HFF-Myc (cell line): ENCODE measurements at regions not wholly inside any gene's neighbourhood (a gene's known extent, or its start where the extent isn't known, plus 50 kb on each side); places are given as distances from the start of the nearest gene placed in this dataset.

Experiments
- DNase-seq: peaks from one replicate; pipeline ENCODE4 v3.0.0-alpha.2; 2011; ENCODE audit warnings: low read depth; ENCODE audit errors: extremely low read depth
- H3K4me3 ChIP-seq: replicated peaks from 2 replicates; pipeline ENCODE4 v1.5.1; 2011; ENCODE audit warnings: low read depth, mild to moderate bottlenecking, control low read depth, low read length
- CTCF ChIP-seq: IDR thresholded peaks from 2 replicates; pipeline ENCODE4 v1.5.1; 2012; ENCODE audit warnings: mild to moderate bottlenecking, low read depth, low read length, control low read depth; ENCODE audit errors: missing control alignments

- no peak for TF ChIP-seq CTCF
These were observed 321.3 kb upstream of the GOLIM4 start for GRCh38 chr3:168417016-168417415.

GRCh38 chr3:168416446-168416845 is 320.7 kb upstream of the GOLIM4 start:
- TF ChIP-seq CTCF, result no peak
- DNase-seq, result no peak
- H3K4me3 ChIP-seq, result no peak overlapping the region

More at GRCh38 chr3:168417016-168417415, 321.3 kb upstream of the GOLIM4 start:
- H3K4me3 ChIP-seq, result no peak overlapping the region
- no peak for DNase-seq

GRCh38 chr3:168414149-168414548 is 318.4 kb upstream of the GOLIM4 start:
- H3K4me3 ChIP-seq, result no peak overlapping the region
- DNase-seq, result no peak
- TF ChIP-seq CTCF, result no peak

GRCh38 chr3:168407381-168407780 is 311.7 kb upstream of the GOLIM4 start:
- H3K4me3 ChIP-seq, result no peak overlapping the region
- no peak for DNase-seq
- no peak for TF ChIP-seq CTCF

GRCh38 chr3:168405288-168405687 is 309.6 kb upstream of the GOLIM4 start:
- H3K4me3 ChIP-seq, result no peak overlapping the region
- TF ChIP-seq CTCF, result no peak
- DNase-seq, result no peak

- TF ChIP-seq CTCF, result no peak
- no peak overlapping the region for H3K4me3 ChIP-seq
- DNase-seq, result no peak
These were observed 302.8 kb upstream of the GOLIM4 start for GRCh38 chr3:168398371-168399025.

- TF ChIP-seq CTCF, result no peak
- no peak overlapping the region for H3K4me3 ChIP-seq
- no peak for DNase-seq
These were observed 301.1 kb upstream of the GOLIM4 start for GRCh38 chr3:168396861-168397260.
